GM12892 (cell line): ENCODE measurements at regions not wholly inside any gene's neighbourhood (a gene's known extent, or its start where the extent isn't known, plus 50 kb on each side); places are given as distances from the start of the nearest gene placed in this dataset.

Experiments used
- POLR2A ChIP-seq: IDR thresholded peaks from 2 replicates; pipeline ENCODE4 v1.6.1; 2011; ENCODE audit warnings: low read depth, low read length, control low read depth
- POLR2AphosphoS5 ChIP-seq: IDR thresholded peaks from 2 replicates; pipeline ENCODE4 v1.6.1; 2011; ENCODE audit warnings: low read depth, low read length, control low read depth
- TAF1 ChIP-seq: IDR thresholded peaks from 2 replicates; pipeline ENCODE4 v1.6.1; 2011; ENCODE audit warnings: low read depth, mild to moderate bottlenecking, control low read depth, low read length, borderline replicate concordance

- no peak for TF ChIP-seq POLR2AphosphoS5
- no peak for TF ChIP-seq POLR2A
- TF ChIP-seq TAF1, result no peak
Observed at GRCh38 chr12:124459852-124460645, 107.4 kb downstream of the NCOR2 start.
